HG03354 (cell line): ENCODE measurements at regions not wholly inside any gene's neighbourhood (a gene's known extent, or its start where the extent isn't known, plus 50 kb on each side); places are given as distances from the start of the nearest gene placed in this dataset.
"Not testable (repeated sequence)": the region's sequence is repeated elsewhere in the genome, so short reads cannot be mapped to it uniquely, and the experiment has no call there.

Experiments used
- ATAC-seq: cut with Tn5 transposase; IDR thresholded peaks from one replicate; pipeline ENCODE4 v1.9.1; 2021; ENCODE audit warnings: mild to moderate bottlenecking; ENCODE audit not compliant: unreplicated experiment, poor library complexity, severe bottlenecking

GRCh38 chr1:78289603-78290002, 201.2 kb upstream of the PTGFR start:
- ATAC-seq, result no peak

GRCh38 chr1:78291418-78291817, 199.4 kb upstream of the PTGFR start:
- ATAC-seq, result no peak

- ATAC-seq, result no peak
Observed at GRCh38 chr1:78291872-78292271, 198.9 kb upstream of the PTGFR start.

- no peak for ATAC-seq
Observed at GRCh38 chr1:78292361-78292760, 198.4 kb upstream of the PTGFR start.

- no peak for ATAC-seq
Observed at GRCh38 chr1:78297836-78298235, 192.9 kb upstream of the PTGFR start.

- ATAC-seq, result no peak
Observed at GRCh38 chr1:78298349-78298748, 192.4 kb upstream of the PTGFR start.

GRCh38 chr1:78301141-78301540, 189.6 kb upstream of the PTGFR start:
- no peak for ATAC-seq

- ATAC-seq, result no peak
Observed at GRCh38 chr1:78303620-78304019, 187.2 kb upstream of the PTGFR start.

GRCh38 chr1:78304341-78304740, 186.4 kb upstream of the PTGFR start:
- ATAC-seq, result no peak

GRCh38 chr1:78304761-78305160, 186.0 kb upstream of the PTGFR start:
- ATAC-seq, result no peak

- not testable (repeated sequence) for ATAC-seq
Observed at GRCh38 chr1:78310261-78310660, 180.5 kb upstream of the PTGFR start.

GRCh38 chr1:78318011-78318410, 172.8 kb upstream of the PTGFR start:
- no peak for ATAC-seq

GRCh38 chr1:78319603-78320002, 171.2 kb upstream of the PTGFR start:
- ATAC-seq, result no peak

- no peak for ATAC-seq
Observed at GRCh38 chr1:78322928-78323680, 167.7 kb upstream of the PTGFR start.

- ATAC-seq, result no peak
Observed at GRCh38 chr1:78325293-78325692, 165.5 kb upstream of the PTGFR start.

- ATAC-seq, result no peak
Observed at GRCh38 chr1:78329475-78329874, 161.3 kb upstream of the PTGFR start.

GRCh38 chr1:78331799-78332198, 159.0 kb upstream of the PTGFR start:
- no peak for ATAC-seq

- ATAC-seq, result peak; percentile 97
Observed at GRCh38 chr1:78333502-78333901, 157.3 kb upstream of the PTGFR start.

- no peak for ATAC-seq
Observed at GRCh38 chr1:78334114-78334513, 156.7 kb upstream of the PTGFR start.

- no peak for ATAC-seq
Observed at GRCh38 chr1:78334952-78335351, 155.8 kb upstream of the PTGFR start.

GRCh38 chr1:78336751-78337150, 154.0 kb upstream of the PTGFR start:
- not testable (repeated sequence) for ATAC-seq

GRCh38 chr1:78339490-78339889, 151.3 kb upstream of the PTGFR start:
- ATAC-seq, result no peak
